ENCODE measurements at regions not wholly inside any gene's neighbourhood (a gene's known extent, or its start where the extent isn't known, plus 50 kb on each side); places are given as distances from the start of the nearest gene placed in this dataset.

DNA sequence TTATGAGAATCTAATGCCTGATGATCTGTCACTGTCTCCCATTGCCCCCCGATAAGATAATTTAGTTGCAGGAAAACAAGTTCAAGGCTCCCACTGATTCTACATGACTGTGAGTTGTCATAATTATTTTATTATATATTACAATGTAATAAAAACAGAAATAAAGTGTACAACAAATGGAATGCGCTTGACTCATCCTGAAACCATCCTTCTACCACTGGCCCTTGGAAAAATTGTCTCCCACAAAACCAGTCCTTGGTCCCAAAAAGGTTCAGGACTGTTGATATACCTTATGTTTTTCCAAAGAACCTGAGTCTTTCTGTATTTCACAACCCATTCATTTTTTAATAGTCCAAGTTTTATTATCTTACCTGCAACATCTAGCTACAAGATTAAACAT is 403.5 kb downstream of the TAF11L14 start:
- H3K79me1 ChIP-seq (ENCODE audit: insufficient read depth, low read depth, low read length, poor library complexity, severe bottlenecking) = no peaks in the 10 kb centered on the region
- no peak overlapping the region for H2BK5ac ChIP-seq (ENCODE audit: insufficient read length, low read length)
- no peak overlapping the region for H3K4me2 ChIP-seq (ENCODE audit: insufficient read depth, insufficient read length, low read length)
- H2BK15ac ChIP-seq (ENCODE audit: low read depth, low read length) = no peak overlapping the region
- no peak overlapping the region for H3K56ac ChIP-seq (ENCODE audit: insufficient read length, low read depth, low read length)
- H2BK120ac ChIP-seq (ENCODE audit: low read depth, low read length, poor library complexity, severe bottlenecking) = no peak overlapping the region
- no peak overlapping the region for H2AK5ac ChIP-seq (ENCODE audit: insufficient read length, low read length)
- H3K9me3 ChIP-seq (ENCODE audit: control insufficient read depth, low read depth, low read length) = no peaks in the 10 kb centered on the region
- no peak for DNase-seq
- no peak overlapping the region for H4K5ac ChIP-seq (ENCODE audit: insufficient read length, low read depth, low read length)
- no peak overlapping the region for H3K4ac ChIP-seq (ENCODE audit: low read depth, low read length)
- H3K4me1 Mint-ChIP-seq = peaks cover 0 to 4% of the 10 kb centered on the region in 2 experiments; a peak in 1 of 4 replicates
- H3K23ac ChIP-seq (ENCODE audit: insufficient read length, low read depth, low read length) = no peak overlapping the region
- TF ChIP-seq, protein P1, sequence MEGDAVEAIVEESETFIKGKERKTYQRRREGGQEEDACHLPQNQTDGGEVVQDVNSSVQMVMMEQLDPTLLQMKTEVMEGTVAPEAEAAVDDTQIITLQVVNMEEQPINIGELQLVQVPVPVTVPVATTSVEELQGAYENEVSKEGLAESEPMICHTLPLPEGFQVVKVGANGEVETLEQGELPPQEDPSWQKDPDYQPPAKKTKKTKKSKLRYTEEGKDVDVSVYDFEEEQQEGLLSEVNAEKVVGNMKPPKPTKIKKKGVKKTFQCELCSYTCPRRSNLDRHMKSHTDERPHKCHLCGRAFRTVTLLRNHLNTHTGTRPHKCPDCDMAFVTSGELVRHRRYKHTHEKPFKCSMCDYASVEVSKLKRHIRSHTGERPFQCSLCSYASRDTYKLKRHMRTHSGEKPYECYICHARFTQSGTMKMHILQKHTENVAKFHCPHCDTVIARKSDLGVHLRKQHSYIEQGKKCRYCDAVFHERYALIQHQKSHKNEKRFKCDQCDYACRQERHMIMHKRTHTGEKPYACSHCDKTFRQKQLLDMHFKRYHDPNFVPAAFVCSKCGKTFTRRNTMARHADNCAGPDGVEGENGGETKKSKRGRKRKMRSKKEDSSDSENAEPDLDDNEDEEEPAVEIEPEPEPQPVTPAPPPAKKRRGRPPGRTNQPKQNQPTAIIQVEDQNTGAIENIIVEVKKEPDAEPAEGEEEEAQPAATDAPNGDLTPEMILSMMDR (conservative IDR thresholded peaks at IDR 0.05) = no peak
- H3K14ac ChIP-seq (ENCODE audit: insufficient read depth, low read length) = no peak overlapping the region
- no peak overlapping the region for H3K4me3 Mint-ChIP-seq
- no peaks in the 10 kb centered on the region for H3K4me1 ChIP-seq (ENCODE audit: insufficient read depth, low read length)
- H3K9ac ChIP-seq (ENCODE audit: extremely low read depth, insufficient read length, low read length) = no peak overlapping the region
- H3K79me2 ChIP-seq (ENCODE audit: insufficient read depth, low read length) = no peaks in the 10 kb centered on the region
- H3T11ph ChIP-seq (ENCODE audit: low read length) = no peak overlapping the region
- H3K36me3 Mint-ChIP-seq (ENCODE audit: insufficient read depth in 1 of 3, low read depth in 3 of 3) = peaks cover 0 to 12% (median 2%) of the 10 kb centered on the region in 3 experiments; a peak in 3 of 7 replicates
- H4K20me1 ChIP-seq (ENCODE audit: control insufficient read depth, insufficient read depth, insufficient read length) = no peaks in the 10 kb centered on the region
- H3K27me3 ChIP-seq (ENCODE audit: insufficient read depth, low read length) = no peaks in the 10 kb centered on the region
- H4K8ac ChIP-seq (replicated peaks; ENCODE audit: insufficient read length, low read depth, low read length) = no peak overlapping the region
- H2BK12ac ChIP-seq (ENCODE audit: insufficient read length, low read depth, low read length) = no peak overlapping the region
- H3K27me3 Mint-ChIP-seq (ENCODE audit: low read depth) = no peaks in the 10 kb centered on the region
- WGBS (ENCODE audit: extremely low coverage, insufficient read length, low lambda C conversion rate) = no CpG with 5 or more reads among the region's 2 CpGs
- peaks cover 6 to 11% of the 10 kb centered on the region in 2 experiments; a peak in 4 of 5 replicates for H3K9me3 Mint-ChIP-seq
- H3K27ac ChIP-seq (ENCODE audit: insufficient read length, low read depth, low read length) = no peak overlapping the region
- H3K18ac ChIP-seq (ENCODE audit: insufficient read length, low read depth, low read length) = no peak overlapping the region
- no peak overlapping the region for H2BK20ac ChIP-seq (ENCODE audit: low read depth, low read length, poor library complexity, severe bottlenecking)
- no peak overlapping the region for H3K27ac Mint-ChIP-seq
- no peaks in the 10 kb centered on the region for H3K23me2 ChIP-seq (ENCODE audit: insufficient read length, low read depth, low read length, poor library complexity, severe bottlenecking)
- H4K91ac ChIP-seq (ENCODE audit: insufficient read length, low read depth, low read length) = no peak overlapping the region
- no peak overlapping the region for H2AFZ ChIP-seq (ENCODE audit: low read length)

All from H9 (cell line).